ENCODE measurements at regions not wholly inside any gene's neighbourhood (a gene's known extent, or its start where the extent isn't known, plus 50 kb on each side); places are given as distances from the start of the nearest gene placed in this dataset.
"Not testable (repeated sequence)": the region's sequence is repeated elsewhere in the genome, so short reads cannot be mapped to it uniquely, and the experiment has no call there.

- DNase-seq = no peak
These were observed 141.8 kb downstream of the SIM1 start for GRCh38 chr6:100322886-100323285.

GRCh38 chr6:100320686-100321085 is 144.0 kb downstream of the SIM1 start:
- no peak for DNase-seq

- DNase-seq = no peak
These were observed 147.7 kb downstream of the SIM1 start for GRCh38 chr6:100317031-100317430.

- no peak for DNase-seq
These were observed 150.5 kb downstream of the SIM1 start for GRCh38 chr6:100314186-100314585.

- no peak for DNase-seq
These were observed 152.9 kb downstream of the SIM1 start for GRCh38 chr6:100311707-100312251.

GRCh38 chr6:100309174-100309573 is 155.5 kb downstream of the SIM1 start:
- DNase-seq = no peak

GRCh38 chr6:100307561-100307960 is 157.2 kb downstream of the SIM1 start:
- no peak for DNase-seq

- no peak for DNase-seq
These were observed 159.4 kb downstream of the SIM1 start for GRCh38 chr6:100305209-100305869.

GRCh38 chr6:100304575-100304974 is 160.1 kb downstream of the SIM1 start:
- no peak for DNase-seq

GRCh38 chr6:100301731-100302130 is 163.0 kb downstream of the SIM1 start:
- no peak for DNase-seq

GRCh38 chr6:100300221-100300736 is 164.4 kb downstream of the SIM1 start:
- no peak for DNase-seq

- DNase-seq = no peak
These were observed 167.7 kb downstream of the SIM1 start for GRCh38 chr6:100296810-100297544.

- DNase-seq = not testable (repeated sequence)
These were observed 169.5 kb downstream of the SIM1 start for GRCh38 chr6:100295172-100295571.

- DNase-seq = no peak
These were observed 175.4 kb downstream of the SIM1 start for GRCh38 chr6:100289285-100289684.

GRCh38 chr6:100288311-100288710 is 176.4 kb downstream of the SIM1 start:
- DNase-seq = no peak

- no peak for DNase-seq
These were observed 181.4 kb downstream of the SIM1 start for GRCh38 chr6:100283285-100283684.

- DNase-seq = peak in 1 of 2 donors; percentile 1
These were observed 183.2 kb downstream of the SIM1 start for GRCh38 chr6:100281471-100281901.

GRCh38 chr6:100276311-100277057 is 188.2 kb downstream of the SIM1 start:
- DNase-seq = no peak

GRCh38 chr6:100274147-100274546 is 190.6 kb downstream of the SIM1 start:
- no peak for DNase-seq

GRCh38 chr6:100271625-100272024 is 193.1 kb downstream of the SIM1 start:
- no peak for DNase-seq

- no peak for DNase-seq
These were observed 193.5 kb downstream of the SIM1 start for GRCh38 chr6:100271202-100271601.

GRCh38 chr6:100269189-100269588 is 195.5 kb downstream of the SIM1 start:
- DNase-seq = no peak
